GM23338 (cell line): ENCODE measurements at regions not wholly inside any gene's neighbourhood (a gene's known extent, or its start where the extent isn't known, plus 50 kb on each side); places are given as distances from the start of the nearest gene placed in this dataset.

Experiments
- ATAC-seq: fragments of 200-7000 bp; cut with Tn5 transposase; 3 replicates; pipeline ENCODE4 v1.9.1; 2020
- DNase-seq: peaks from one replicate; pipeline ENCODE4 v3.0.0-alpha.2; 2015; ENCODE audit warnings: low spot score
- H2AFZ ChIP-seq: fragments of 200-600 bp; sonication (generic); 2 replicates; pipeline ENCODE4 v1.8.0; 2016; ENCODE audit warnings: antibody characterized with exemption, mild to moderate bottlenecking, moderate library complexity
- H3F3A ChIP-seq: fragments of 200-600 bp; sonication (generic); replicated peaks from 2 replicates; pipeline ENCODE4 v1.8.0; 2017; ENCODE audit warnings: antibody characterized with exemption, mixed run types, low read depth
- H3K27ac ChIP-seq: fragments of 200-600 bp; sonication (generic); 2 replicates; pipeline ENCODE4 v1.6.1; 2016; ENCODE audit warnings: low read depth
- H3K27me3 ChIP-seq: fragments of 200-600 bp; sonication (generic); 2 replicates; pipeline ENCODE4 v1.8.0; 2016; ENCODE audit warnings: mild to moderate bottlenecking, mixed run types, moderate library complexity; ENCODE audit not compliant: insufficient read depth
- H3K36me3 ChIP-seq: fragments of 200-600 bp; sonication (generic); 2 replicates; pipeline ENCODE4 v1.8.0; 2016; ENCODE audit warnings: mild to moderate bottlenecking; ENCODE audit not compliant: insufficient read depth
- H3K4me1 ChIP-seq: fragments of 200-600 bp; sonication (generic); 2 replicates; pipeline ENCODE4 v1.8.0; 2016; ENCODE audit warnings: mild to moderate bottlenecking, moderate library complexity; ENCODE audit not compliant: insufficient read depth
- H3K4me2 ChIP-seq: fragments of 200-600 bp; sonication (generic); 2 replicates; pipeline ENCODE4 v1.7.1; 2017; ENCODE audit warnings: mixed run types
- H3K4me3 ChIP-seq: fragments of 200-600 bp; sonication (generic); 2 replicates; pipeline ENCODE4 v1.6.1; 2016; ENCODE audit warnings: mixed run types
- H3K79me2 ChIP-seq: fragments of 200-600 bp; sonication (generic); replicated peaks from 2 replicates; pipeline ENCODE4 v1.8.0; 2017; ENCODE audit warnings: mild to moderate bottlenecking; ENCODE audit not compliant: insufficient read depth
- H3K9me2 ChIP-seq: fragments of 200-600 bp; sonication (generic); 2 replicates; pipeline ENCODE4 v1.8.0; 2017; ENCODE audit not compliant: insufficient read depth
- H4K20me1 ChIP-seq: fragments of 200-600 bp; sonication (generic); replicated peaks from 2 replicates; pipeline ENCODE4 v1.8.0; 2017; ENCODE audit warnings: mild to moderate bottlenecking; ENCODE audit not compliant: insufficient read depth
- H3K27ac Mint-ChIP-seq: 2 replicates; pipeline ENCODE4 v1.8.0; 2020; ENCODE audit warnings: inconsistent platforms, mild to moderate bottlenecking, moderate library complexity, mixed read lengths
- H3K27me3 Mint-ChIP-seq: 3 replicates; pipeline ENCODE4 v1.8.0; 2022; ENCODE audit warnings: low read depth, mild to moderate bottlenecking, moderate library complexity, mixed read lengths, inconsistent platforms; ENCODE audit not compliant: insufficient read depth, poor library complexity
- H3K36me3 Mint-ChIP-seq: 3 replicates; pipeline ENCODE4 v1.8.0; 2021; ENCODE audit warnings: low read depth, mild to moderate bottlenecking, inconsistent platforms, moderate library complexity, mixed read lengths
- H3K4me1 Mint-ChIP-seq: 3 replicates; pipeline ENCODE4 v1.8.0; 2020; ENCODE audit warnings: mild to moderate bottlenecking, inconsistent platforms, mixed read lengths
- H3K4me3 Mint-ChIP-seq: 3 replicates; pipeline ENCODE4 v1.8.0; 2021; ENCODE audit warnings: moderate library complexity, mild to moderate bottlenecking, inconsistent platforms, mixed read lengths
- H3K9me3 Mint-ChIP-seq: 3 replicates; pipeline ENCODE4 v1.8.0; 2020; ENCODE audit warnings: moderate library complexity, mild to moderate bottlenecking, inconsistent platforms, mixed read lengths
- EZH2 ChIP-seq: fragments of 200-600 bp; sonication (generic); IDR thresholded peaks from one replicate; pipeline ENCODE4 v1.8.0; 2017; ENCODE audit warnings: antibody characterized with exemption, mild to moderate bottlenecking, low read depth; ENCODE audit not compliant: unreplicated experiment
- EZH2phosphoT487 ChIP-seq: fragments of 200-600 bp; sonication (generic); IDR thresholded peaks from one replicate; pipeline ENCODE4 v1.8.1; 2018; ENCODE audit warnings: antibody characterized with exemption; ENCODE audit not compliant: unreplicated experiment
- JUNB ChIP-seq: IDR thresholded peaks from one replicate; pipeline ENCODE4 v1.6.1; 2016; ENCODE audit warnings: antibody characterized with exemption; ENCODE audit not compliant: unreplicated experiment
- POLR2AphosphoS5 ChIP-seq: IDR thresholded peaks from 2 replicates; pipeline ENCODE4 v1.6.1; 2016; ENCODE audit warnings: antibody characterized with exemption, low read depth
- REST ChIP-seq: IDR thresholded peaks from one replicate; pipeline ENCODE4 v1.6.1; 2018; ENCODE audit warnings: antibody characterized with exemption; ENCODE audit not compliant: unreplicated experiment
- ZNF114 ChIP-seq: fragments of 250-450 bp; sonication (Bioruptor Pico); IDR thresholded peaks from 2 replicates; pipeline ENCODE4 v1.5.0; 2020; ENCODE audit warnings: mild to moderate bottlenecking, moderate library complexity
- ZNF462 ChIP-seq: fragments of 250-450 bp; sonication (Bioruptor Pico); IDR thresholded peaks from 2 replicates; pipeline ENCODE4 v1.5.0; 2020; ENCODE audit warnings: mild to moderate bottlenecking, moderate library complexity

GRCh38 chr2:12642332-12642731 lies 74.4 kb upstream of the TRIB2 start:
- Mint-ChIP-seq H3K4me1 (no peaks in the 10 kb centered on the region), H3K27me3 (peaks cover 2% of the 10 kb centered on the region), H3K36me3 (0 out of 3 replicates have a peak, but pooled peaks cover 3% of the 10 kb centered on the region), H3K27ac (no peak overlapping the region), H3K4me3 (no peak overlapping the region), H3K9me3 (peaks cover 14% of the 10 kb centered on the region)
- H3F3A ChIP-seq, result no peaks in the 10 kb centered on the region
- no peaks in the 10 kb centered on the region for H3K4me1 ChIP-seq
- H2AFZ ChIP-seq, result no peak overlapping the region
- no peaks in the 10 kb centered on the region for H4K20me1 ChIP-seq
- no peaks in the 10 kb centered on the region for H3K27me3 ChIP-seq
- H3K4me2 ChIP-seq, result no peak overlapping the region
- no peak for TF ChIP-seq EZH2phosphoT487
- no peak for TF ChIP-seq ZNF114 (CRISPR knock-in tag)
- no peak for TF ChIP-seq JUNB
- no peak for TF ChIP-seq POLR2AphosphoS5
- no peak for TF ChIP-seq ZNF462 (CRISPR knock-in tag)
- no peak for TF ChIP-seq REST
- TF ChIP-seq EZH2, result no peak
- H3K4me3 ChIP-seq, result no peak overlapping the region
- no peak overlapping the region for H3K27ac ChIP-seq
- ATAC-seq, result no peak
- DNase-seq, result no peak
- H3K36me3 ChIP-seq, result no peaks in the 10 kb centered on the region
- peaks cover 7% of the 10 kb centered on the region; the same call in 1 of the 2 replicates for H3K9me2 ChIP-seq
- no peaks in the 10 kb centered on the region for H3K79me2 ChIP-seq
